ENCODE measurements at regions not wholly inside any gene's neighbourhood (a gene's known extent, or its start where the extent isn't known, plus 50 kb on each side); places are given as distances from the start of the nearest gene placed in this dataset.

- H3K4me3 ChIP-seq (ENCODE audit: low read length): no peak overlapping the region
- no peak overlapping the region for H3K27ac ChIP-seq (ENCODE audit: low read length)
- no peaks in the 10 kb centered on the region for H3K36me3 ChIP-seq (ENCODE audit: insufficient read depth, low read depth, low read length)
- H3K9ac ChIP-seq (ENCODE audit: low read depth, low read length): no peak overlapping the region
- no peaks in the 10 kb centered on the region for H3K9me3 ChIP-seq (ENCODE audit: insufficient read depth, low read depth, low read length)
- H3K27me3 ChIP-seq (ENCODE audit: insufficient read depth, low read length): peaks cover 6% of the 10 kb centered on the region; the same call in 1 of the 2 replicates
- H3K4me1 ChIP-seq (ENCODE audit: insufficient read depth, low read length): peaks cover 15% of the 10 kb centered on the region; the same call in 1 of the 2 replicates
These were observed 104.2 kb upstream of the DRD2 start for GRCh38 chr11:113579292-113579940.

GRCh38 chr11:113578715-113579250 is 103.6 kb upstream of the DRD2 start:
- Histone ChIP-seq H3K27me3 (ENCODE audit: insufficient read depth, low read length) (peaks cover 6% of the 10 kb centered on the region; the same call in 1 of the 2 replicates), H3K4me3 (ENCODE audit: low read length) (no peak overlapping the region), H3K9me3 (ENCODE audit: insufficient read depth, low read depth, low read length) (no peaks in the 10 kb centered on the region), H3K36me3 (ENCODE audit: insufficient read depth, low read depth, low read length) (no peaks in the 10 kb centered on the region), H3K4me1 (ENCODE audit: insufficient read depth, low read length) (peaks cover 15% of the 10 kb centered on the region; the same call in 1 of the 2 replicates), H3K9ac (ENCODE audit: low read depth, low read length) (no peak overlapping the region), H3K27ac (ENCODE audit: low read length) (no peak overlapping the region)

GRCh38 chr11:113578033-113578380 is 102.8 kb upstream of the DRD2 start:
- H3K9ac ChIP-seq (ENCODE audit: low read depth, low read length): no peak overlapping the region
- H3K27me3 ChIP-seq (ENCODE audit: insufficient read depth, low read length): peaks cover 6% of the 10 kb centered on the region; the same call in 1 of the 2 replicates
- H3K9me3 ChIP-seq (ENCODE audit: insufficient read depth, low read depth, low read length): no peaks in the 10 kb centered on the region
- no peak overlapping the region for H3K4me3 ChIP-seq (ENCODE audit: low read length)
- H3K4me1 ChIP-seq (ENCODE audit: insufficient read depth, low read length): peaks cover 15% of the 10 kb centered on the region; the same call in 1 of the 2 replicates
- no peaks in the 10 kb centered on the region for H3K36me3 ChIP-seq (ENCODE audit: insufficient read depth, low read depth, low read length)
- H3K27ac ChIP-seq (ENCODE audit: low read length): no peak overlapping the region

- H3K9me3 ChIP-seq (ENCODE audit: insufficient read depth, low read depth, low read length): no peaks in the 10 kb centered on the region
- peaks cover 15% of the 10 kb centered on the region; the same call in 1 of the 2 replicates for H3K4me1 ChIP-seq (ENCODE audit: insufficient read depth, low read length)
- H3K36me3 ChIP-seq (ENCODE audit: insufficient read depth, low read depth, low read length): no peaks in the 10 kb centered on the region
- H3K9ac ChIP-seq (ENCODE audit: low read depth, low read length): no peak overlapping the region
- peaks cover 6% of the 10 kb centered on the region; the same call in 1 of the 2 replicates for H3K27me3 ChIP-seq (ENCODE audit: insufficient read depth, low read length)
- no peak overlapping the region for H3K4me3 ChIP-seq (ENCODE audit: low read length)
- no peak overlapping the region for H3K27ac ChIP-seq (ENCODE audit: low read length)
These were observed 102.3 kb upstream of the DRD2 start for GRCh38 chr11:113577356-113578032.

- Histone ChIP-seq H3K36me3 (ENCODE audit: insufficient read depth, low read depth, low read length) (no peaks in the 10 kb centered on the region), H3K27ac (ENCODE audit: low read length) (no peak overlapping the region), H3K9me3 (ENCODE audit: insufficient read depth, low read depth, low read length) (no peaks in the 10 kb centered on the region), H3K4me3 (ENCODE audit: low read length) (no peak overlapping the region), H3K27me3 (ENCODE audit: insufficient read depth, low read length) (no peaks in the 10 kb centered on the region; the same call in 1 of the 2 replicates), H3K9ac (ENCODE audit: low read depth, low read length) (no peak overlapping the region), H3K4me1 (ENCODE audit: insufficient read depth, low read length) (peaks cover 17% of the 10 kb centered on the region; the same call in 1 of the 2 replicates)
These were observed 99.4 kb upstream of the DRD2 start for GRCh38 chr11:113574586-113574985.

GRCh38 chr11:113574171-113574570 is 99.0 kb upstream of the DRD2 start:
- no peak overlapping the region for H3K27ac ChIP-seq (ENCODE audit: low read length)
- H3K4me3 ChIP-seq (ENCODE audit: low read length): no peak overlapping the region
- no peaks in the 10 kb centered on the region; the same call in 1 of the 2 replicates for H3K27me3 ChIP-seq (ENCODE audit: insufficient read depth, low read length)
- H3K4me1 ChIP-seq (ENCODE audit: insufficient read depth, low read length): peaks cover 17% of the 10 kb centered on the region; the same call in 1 of the 2 replicates
- no peaks in the 10 kb centered on the region for H3K9me3 ChIP-seq (ENCODE audit: insufficient read depth, low read depth, low read length)
- no peaks in the 10 kb centered on the region for H3K36me3 ChIP-seq (ENCODE audit: insufficient read depth, low read depth, low read length)
- H3K9ac ChIP-seq (ENCODE audit: low read depth, low read length): no peak overlapping the region

- H3K27me3 ChIP-seq (ENCODE audit: insufficient read depth, low read length): no peaks in the 10 kb centered on the region; the same call in 1 of the 2 replicates
- no peaks in the 10 kb centered on the region for H3K9me3 ChIP-seq (ENCODE audit: insufficient read depth, low read depth, low read length)
- no peak overlapping the region for H3K27ac ChIP-seq (ENCODE audit: low read length)
- no peaks in the 10 kb centered on the region for H3K36me3 ChIP-seq (ENCODE audit: insufficient read depth, low read depth, low read length)
- no peak overlapping the region for H3K9ac ChIP-seq (ENCODE audit: low read depth, low read length)
- peaks cover 11% of the 10 kb centered on the region for H3K4me1 ChIP-seq (ENCODE audit: insufficient read depth, low read length)
- no peak overlapping the region for H3K4me3 ChIP-seq (ENCODE audit: low read length)
These were observed 97.0 kb upstream of the DRD2 start for GRCh38 chr11:113572136-113572735.

GRCh38 chr11:113571531-113571930 is 96.3 kb upstream of the DRD2 start:
- Histone ChIP-seq H3K9me3 (ENCODE audit: insufficient read depth, low read depth, low read length) (no peaks in the 10 kb centered on the region), H3K4me3 (ENCODE audit: low read length) (no peak overlapping the region), H3K27ac (ENCODE audit: low read length) (no peak overlapping the region), H3K27me3 (ENCODE audit: insufficient read depth, low read length) (no peaks in the 10 kb centered on the region), H3K4me1 (ENCODE audit: insufficient read depth, low read length) (peaks cover 11% of the 10 kb centered on the region), H3K36me3 (ENCODE audit: insufficient read depth, low read depth, low read length) (no peaks in the 10 kb centered on the region), H3K9ac (ENCODE audit: low read depth, low read length) (no peak overlapping the region)

- H3K9me3 ChIP-seq (ENCODE audit: insufficient read depth, low read depth, low read length): no peaks in the 10 kb centered on the region
- peaks cover 11% of the 10 kb centered on the region for H3K4me1 ChIP-seq (ENCODE audit: insufficient read depth, low read length)
- no peak overlapping the region for H3K9ac ChIP-seq (ENCODE audit: low read depth, low read length)
- no peaks in the 10 kb centered on the region for H3K27me3 ChIP-seq (ENCODE audit: insufficient read depth, low read length)
- no peaks in the 10 kb centered on the region for H3K36me3 ChIP-seq (ENCODE audit: insufficient read depth, low read depth, low read length)
- no peak overlapping the region for H3K27ac ChIP-seq (ENCODE audit: low read length)
- no peak overlapping the region for H3K4me3 ChIP-seq (ENCODE audit: low read length)
These were observed 95.7 kb upstream of the DRD2 start for GRCh38 chr11:113570906-113571305.

- Histone ChIP-seq H3K27ac (ENCODE audit: low read length) (no peak overlapping the region), H3K9me3 (ENCODE audit: insufficient read depth, low read depth, low read length) (no peaks in the 10 kb centered on the region), H3K27me3 (ENCODE audit: insufficient read depth, low read length) (no peaks in the 10 kb centered on the region), H3K4me1 (ENCODE audit: insufficient read depth, low read length) (peaks cover 13% of the 10 kb centered on the region), H3K9ac (ENCODE audit: low read depth, low read length) (no peak overlapping the region), H3K36me3 (ENCODE audit: insufficient read depth, low read depth, low read length) (no peaks in the 10 kb centered on the region), H3K4me3 (ENCODE audit: low read length) (no peak overlapping the region)
These were observed 94.2 kb upstream of the DRD2 start for GRCh38 chr11:113569391-113569790.

- no peaks in the 10 kb centered on the region for H3K9me3 ChIP-seq (ENCODE audit: insufficient read depth, low read depth, low read length)
- peaks cover 18% of the 10 kb centered on the region for H3K4me1 ChIP-seq (ENCODE audit: insufficient read depth, low read length)
- no peaks in the 10 kb centered on the region for H3K36me3 ChIP-seq (ENCODE audit: insufficient read depth, low read depth, low read length)
- H3K27ac ChIP-seq (ENCODE audit: low read length): no peak overlapping the region
- no peaks in the 10 kb centered on the region for H3K27me3 ChIP-seq (ENCODE audit: insufficient read depth, low read length)
- H3K4me3 ChIP-seq (ENCODE audit: low read length): no peak overlapping the region
- H3K9ac ChIP-seq (ENCODE audit: low read depth, low read length): no peak overlapping the region
These were observed 93.4 kb upstream of the DRD2 start for GRCh38 chr11:113568566-113568965.
